Activated CD8-positive, alpha-beta memory T cell treated with anti-CD3 and anti-CD28 coated beads, Interleukin-2, amount 50 U/mL, for 48 hours (primary cell): ENCODE measurements at regions not wholly inside any gene's neighbourhood (a gene's known extent, or its start where the extent isn't known, plus 50 kb on each side); places are given as distances from the start of the nearest gene placed in this dataset.

Experiments used
- DNase-seq: peaks from one replicate; pipeline ENCODE4 v3.0.0-alpha.2; 2020

GRCh38 chr10:25661632-25662031 is 272.4 kb upstream of the MYO3A start:
- no peak for DNase-seq

GRCh38 chr10:25666276-25666675 is 267.8 kb upstream of the MYO3A start:
- no peak for DNase-seq

- DNase-seq: no peak
Observed at GRCh38 chr10:25675204-25675603, 258.8 kb upstream of the MYO3A start.

GRCh38 chr10:25675615-25676014 is 258.4 kb upstream of the MYO3A start:
- no peak for DNase-seq

GRCh38 chr10:25678220-25678619 is 255.8 kb upstream of the MYO3A start:
- DNase-seq: no peak

GRCh38 chr10:25678666-25679065 is 255.4 kb upstream of the MYO3A start:
- no peak for DNase-seq

- DNase-seq: no peak
Observed at GRCh38 chr10:25682203-25682851, 251.7 kb upstream of the MYO3A start.

- DNase-seq: no peak
Observed at GRCh38 chr10:25683344-25683743, 250.7 kb upstream of the MYO3A start.

GRCh38 chr10:25687521-25687920 is 246.5 kb upstream of the MYO3A start:
- no peak for DNase-seq

GRCh38 chr10:25689346-25690100 is 244.5 kb upstream of the MYO3A start:
- no peak for DNase-seq

- no peak for DNase-seq
Observed at GRCh38 chr10:25692761-25693160, 241.3 kb upstream of the MYO3A start.

GRCh38 chr10:25694206-25694933 is 239.7 kb upstream of the MYO3A start:
- no peak for DNase-seq

GRCh38 chr10:25694971-25695370 is 239.1 kb upstream of the MYO3A start:
- DNase-seq: no peak

GRCh38 chr10:25695586-25695985 is 238.4 kb upstream of the MYO3A start:
- DNase-seq: no peak

- no peak for DNase-seq
Observed at GRCh38 chr10:25696013-25696708, 237.9 kb upstream of the MYO3A start.

- no peak for DNase-seq
Observed at GRCh38 chr10:25697412-25697811, 236.6 kb upstream of the MYO3A start.

- no peak for DNase-seq
Observed at GRCh38 chr10:25698638-25699037, 235.4 kb upstream of the MYO3A start.

- DNase-seq: no peak
Observed at GRCh38 chr10:25699631-25700030, 234.4 kb upstream of the MYO3A start.

GRCh38 chr10:25701652-25702051 is 232.4 kb upstream of the MYO3A start:
- DNase-seq: no peak

GRCh38 chr10:25704622-25705021 is 229.4 kb upstream of the MYO3A start:
- no peak for DNase-seq

GRCh38 chr10:25707572-25707971 is 226.5 kb upstream of the MYO3A start:
- DNase-seq: no peak

GRCh38 chr10:25707976-25708671 is 225.9 kb upstream of the MYO3A start:
- DNase-seq: no peak

- DNase-seq: no peak
Observed at GRCh38 chr10:25713894-25714240, 220.2 kb upstream of the MYO3A start.
